Smooth muscle cell (in vitro differentiated cells): ENCODE measurements at regions not wholly inside any gene's neighbourhood (a gene's known extent, or its start where the extent isn't known, plus 50 kb on each side); places are given as distances from the start of the nearest gene placed in this dataset.
A peak's percentile ranks its signal among the peaks of the same experiment; 100 is the strongest.

ENCODE experiments used
- DNase-seq: peaks from one replicate; lab custom pipeline; 2025; ENCODE audit not compliant: unreplicated experiment; lab: John Stamatoyannopoulos, UW
- H2AFZ ChIP-seq: fragments of 200-600 bp; sonication (generic); 2 replicates; pipeline ENCODE4 v1.6.0; 2016; ENCODE audit warnings: antibody characterized with exemption, low read depth, mild to moderate bottlenecking
- H3F3A ChIP-seq: fragments of 200-600 bp; sonication (generic); 2 replicates; pipeline ENCODE4 v1.6.0; 2017; ENCODE audit warnings: antibody characterized with exemption, low read depth
- H3K27ac ChIP-seq: fragments of 200-600 bp; sonication (generic); 2 replicates; pipeline ENCODE4 v1.5.1; 2016; ENCODE audit warnings: low read depth, mild to moderate bottlenecking
- H3K27me3 ChIP-seq: fragments of 200-600 bp; sonication (generic); 2 replicates; pipeline ENCODE4 v1.6.1; 2016; ENCODE audit warnings: low read depth, mild to moderate bottlenecking
- H3K36me3 ChIP-seq: fragments of 200-600 bp; sonication (generic); 2 replicates; pipeline ENCODE4 v1.5.1; 2016; ENCODE audit warnings: low read depth
- H3K4me1 ChIP-seq: fragments of 200-600 bp; sonication (generic); 2 replicates; pipeline ENCODE4 v1.5.1; 2016; ENCODE audit warnings: low read depth
- H3K4me2 ChIP-seq: fragments of 200-600 bp; sonication (generic); 2 replicates; pipeline ENCODE4 v1.6.0; 2016; ENCODE audit warnings: mild to moderate bottlenecking
- H3K4me3 ChIP-seq: fragments of 200-600 bp; sonication (generic); 2 replicates; pipeline ENCODE4 v1.5.1; 2016; ENCODE audit warnings: mild to moderate bottlenecking
- H3K79me2 ChIP-seq: fragments of 200-600 bp; sonication (generic); 2 replicates; pipeline ENCODE4 v1.6.0; 2016; ENCODE audit warnings: low read depth, mild to moderate bottlenecking
- H3K9ac ChIP-seq: fragments of 200-600 bp; sonication (generic); 2 replicates; pipeline ENCODE4 v1.6.0; 2016; ENCODE audit warnings: low read depth
- H3K9me3 ChIP-seq: fragments of 200-600 bp; sonication (generic); replicated peaks from 2 replicates; pipeline ENCODE4 v1.5.1; 2016; ENCODE audit warnings: low read depth
- H4K20me1 ChIP-seq: fragments of 200-600 bp; sonication (generic); 2 replicates; pipeline ENCODE4 v1.6.0; 2016; ENCODE audit warnings: low read depth
- CTCF ChIP-seq: fragments of 200-600 bp; sonication (generic); IDR thresholded peaks from 2 replicates; pipeline ENCODE4 v1.5.1; 2017; ENCODE audit warnings: borderline replicate concordance, mild to moderate bottlenecking, antibody characterized with exemption; ENCODE audit not compliant: insufficient read depth, poor library complexity, severe bottlenecking
- WGBS: methylation state at CpG from one replicate; pipeline ENCODE4 v1.1.7; 2016; ENCODE audit warnings: low lambda C conversion rate; 5-methylcytosine and 5-hydroxymethylcytosine counted together

DNA sequence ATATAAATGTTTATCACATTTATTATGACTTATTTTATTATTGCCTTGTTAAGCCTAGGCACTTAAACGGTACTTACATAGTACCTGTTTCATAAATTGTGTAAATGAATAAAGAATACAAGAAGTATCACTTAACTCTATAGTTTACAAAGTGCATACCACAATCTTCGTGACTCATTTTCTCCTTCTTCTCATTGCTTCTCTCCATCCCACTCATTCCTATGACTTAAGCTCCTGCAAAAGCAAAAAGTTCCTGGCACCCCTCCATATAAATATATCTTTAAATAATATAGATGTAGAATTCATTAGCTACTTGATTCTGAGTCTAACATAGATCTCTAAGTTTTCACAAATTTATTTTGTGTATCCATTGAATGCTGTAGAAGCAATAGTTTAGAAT, 1382.0 kb upstream of the CELF2 start:
- Histone ChIP-seq H3K9me3 (no peaks in the 10 kb centered on the region), H3K4me1 (no peaks in the 10 kb centered on the region), H3K9ac (no peak overlapping the region), H3K4me3 (no peak overlapping the region), H3K79me2 (no peaks in the 10 kb centered on the region), H3K27ac (peak overlapping the region; percentile 87), H4K20me1 (no peaks in the 10 kb centered on the region), H3K4me2 (peak overlapping the region; percentile 75), H3K27me3 (no peaks in the 10 kb centered on the region), H3K36me3 (no peaks in the 10 kb centered on the region), H2AFZ (no peak overlapping the region), H3F3A (peaks cover 5% of the 10 kb centered on the region)
- no peak for TF ChIP-seq CTCF
- DNase-seq = no peak
- 37% methylated on average over 2 of the region's 2 CpGs for WGBS

- Histone ChIP-seq H3K9me3 (no peaks in the 10 kb centered on the region), H3K36me3 (no peaks in the 10 kb centered on the region), H3K4me1 (no peaks in the 10 kb centered on the region), H4K20me1 (no peaks in the 10 kb centered on the region), H3K4me3 (no peak overlapping the region), H3K9ac (no peak overlapping the region), H3K27me3 (no peaks in the 10 kb centered on the region), H2AFZ (no peak overlapping the region), H3K79me2 (no peaks in the 10 kb centered on the region), H3F3A (peaks cover 5% of the 10 kb centered on the region), H3K4me2 (peak overlapping the region; percentile 75), H3K27ac (peak overlapping the region; percentile 87)
- TF ChIP-seq CTCF = no peak
- WGBS = 64% methylated on average over 2 of the region's 2 CpGs
- no peak for DNase-seq
Measured at GRCh38 chr10:9636216-9636615, 1381.5 kb upstream of the CELF2 start.

- Histone ChIP-seq H2AFZ (no peak overlapping the region), H3K27ac (no peak overlapping the region), H3K36me3 (peaks cover 5% of the 10 kb centered on the region), H3K27me3 (no peaks in the 10 kb centered on the region), H3K79me2 (no peaks in the 10 kb centered on the region), H4K20me1 (no peaks in the 10 kb centered on the region), H3K9ac (no peak overlapping the region), H3F3A (no peaks in the 10 kb centered on the region), H3K4me2 (no peak overlapping the region), H3K4me1 (no peaks in the 10 kb centered on the region), H3K4me3 (no peak overlapping the region), H3K9me3 (peaks cover 12% of the 10 kb centered on the region)
- DNase-seq = no peak
- TF ChIP-seq CTCF = no peak
- WGBS = 76% methylated on average over 1 of the region's 1 CpG
Measured at GRCh38 chr10:9643782-9644181, 1373.9 kb upstream of the CELF2 start.

DNA sequence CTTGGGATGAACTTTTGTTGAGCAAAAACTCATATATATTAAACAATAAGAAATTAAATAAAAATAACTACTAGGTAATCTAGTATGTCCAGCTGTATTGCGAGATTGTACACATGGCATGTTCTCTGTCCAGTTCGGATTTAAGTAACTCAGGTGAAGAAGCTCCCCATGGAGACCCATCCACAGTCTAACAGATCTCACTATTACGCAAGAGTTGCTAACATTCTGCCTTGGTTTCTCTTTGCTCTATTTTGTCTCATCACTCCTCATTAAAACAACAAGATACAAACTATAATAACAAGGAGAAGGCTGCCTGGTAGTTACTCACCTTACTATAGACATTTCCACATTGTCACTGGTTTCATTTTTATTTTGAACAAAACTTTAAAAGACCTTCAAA, 1372.3 kb upstream of the CELF2 start:
- H3K79me2 ChIP-seq = no peaks in the 10 kb centered on the region
- H4K20me1 ChIP-seq = no peaks in the 10 kb centered on the region
- no peak for TF ChIP-seq CTCF
- peaks cover 5% of the 10 kb centered on the region for H3K36me3 ChIP-seq
- H2AFZ ChIP-seq = no peak overlapping the region
- H3K4me1 ChIP-seq = no peaks in the 10 kb centered on the region
- H3F3A ChIP-seq = no peaks in the 10 kb centered on the region
- 87% methylated on average over 3 of the region's 3 CpGs for WGBS
- no peaks in the 10 kb centered on the region for H3K27me3 ChIP-seq
- H3K27ac ChIP-seq = no peak overlapping the region
- no peak overlapping the region for H3K4me2 ChIP-seq
- peaks cover 12% of the 10 kb centered on the region for H3K9me3 ChIP-seq
- H3K4me3 ChIP-seq = no peak overlapping the region
- no peak overlapping the region for H3K9ac ChIP-seq
- DNase-seq = no peak
